ENCODE measurements at regions not wholly inside any gene's neighbourhood (a gene's known extent, or its start where the extent isn't known, plus 50 kb on each side); places are given as distances from the start of the nearest gene placed in this dataset.

GRCh38 chr6:115487331-115487730 lies 573.4 kb downstream of the FRK start:
- TF ChIP-seq CTCF (conservative IDR thresholded peaks at IDR 0.05; ENCODE audit: low read depth, low read length) (no peak), EZH2 (IDR thresholded peaks at IDR 0.05; ENCODE audit: borderline replicate concordance, low read depth, low read length, poor library complexity, severe bottlenecking) (no peak)

Measured in A673 (cell line).